ENCODE measurements at regions not wholly inside any gene's neighbourhood (a gene's known extent, or its start where the extent isn't known, plus 50 kb on each side); places are given as distances from the start of the nearest gene placed in this dataset.

DNA sequence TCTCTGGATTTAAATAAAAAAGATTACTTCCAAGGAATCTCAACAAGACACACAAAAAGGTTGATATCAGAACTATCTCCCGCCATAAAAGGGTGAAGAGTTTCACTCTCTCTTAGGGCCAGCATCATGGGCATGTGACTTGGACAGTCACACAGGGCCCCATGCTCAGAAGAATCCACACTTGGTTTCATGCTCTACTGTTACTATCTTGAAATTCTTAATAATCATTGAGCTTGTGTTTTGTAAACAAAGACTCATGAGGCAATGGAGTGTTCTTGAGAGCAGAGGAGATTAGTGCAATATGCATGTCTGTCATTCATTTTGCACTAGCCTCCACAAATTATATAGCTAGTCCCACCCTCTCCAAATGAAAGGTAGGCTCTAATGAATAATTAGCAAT is 58.4 kb downstream of the HMHB1 start:
- Mint-ChIP-seq H3K27ac (ENCODE audit: unreplicated experiment) (no peak overlapping the region), H3K4me3 (ENCODE audit: unreplicated experiment) (no peak overlapping the region), H3K4me1 (ENCODE audit: low read depth, unreplicated experiment) (no peaks in the 10 kb centered on the region), H3K9me3 (ENCODE audit: unreplicated experiment) (no peaks in the 10 kb centered on the region), H3K36me3 (ENCODE audit: unreplicated experiment) (no peaks in the 10 kb centered on the region), H3K27me3 (ENCODE audit: unreplicated experiment) (peaks cover 2% of the 10 kb centered on the region)
- DNase-seq = no peak
- TF ChIP-seq, protein P1, sequence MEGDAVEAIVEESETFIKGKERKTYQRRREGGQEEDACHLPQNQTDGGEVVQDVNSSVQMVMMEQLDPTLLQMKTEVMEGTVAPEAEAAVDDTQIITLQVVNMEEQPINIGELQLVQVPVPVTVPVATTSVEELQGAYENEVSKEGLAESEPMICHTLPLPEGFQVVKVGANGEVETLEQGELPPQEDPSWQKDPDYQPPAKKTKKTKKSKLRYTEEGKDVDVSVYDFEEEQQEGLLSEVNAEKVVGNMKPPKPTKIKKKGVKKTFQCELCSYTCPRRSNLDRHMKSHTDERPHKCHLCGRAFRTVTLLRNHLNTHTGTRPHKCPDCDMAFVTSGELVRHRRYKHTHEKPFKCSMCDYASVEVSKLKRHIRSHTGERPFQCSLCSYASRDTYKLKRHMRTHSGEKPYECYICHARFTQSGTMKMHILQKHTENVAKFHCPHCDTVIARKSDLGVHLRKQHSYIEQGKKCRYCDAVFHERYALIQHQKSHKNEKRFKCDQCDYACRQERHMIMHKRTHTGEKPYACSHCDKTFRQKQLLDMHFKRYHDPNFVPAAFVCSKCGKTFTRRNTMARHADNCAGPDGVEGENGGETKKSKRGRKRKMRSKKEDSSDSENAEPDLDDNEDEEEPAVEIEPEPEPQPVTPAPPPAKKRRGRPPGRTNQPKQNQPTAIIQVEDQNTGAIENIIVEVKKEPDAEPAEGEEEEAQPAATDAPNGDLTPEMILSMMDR (IDR thresholded peaks at IDR 0.05; ENCODE audit: partially characterized antibody, unreplicated experiment) = no peak

DNA sequence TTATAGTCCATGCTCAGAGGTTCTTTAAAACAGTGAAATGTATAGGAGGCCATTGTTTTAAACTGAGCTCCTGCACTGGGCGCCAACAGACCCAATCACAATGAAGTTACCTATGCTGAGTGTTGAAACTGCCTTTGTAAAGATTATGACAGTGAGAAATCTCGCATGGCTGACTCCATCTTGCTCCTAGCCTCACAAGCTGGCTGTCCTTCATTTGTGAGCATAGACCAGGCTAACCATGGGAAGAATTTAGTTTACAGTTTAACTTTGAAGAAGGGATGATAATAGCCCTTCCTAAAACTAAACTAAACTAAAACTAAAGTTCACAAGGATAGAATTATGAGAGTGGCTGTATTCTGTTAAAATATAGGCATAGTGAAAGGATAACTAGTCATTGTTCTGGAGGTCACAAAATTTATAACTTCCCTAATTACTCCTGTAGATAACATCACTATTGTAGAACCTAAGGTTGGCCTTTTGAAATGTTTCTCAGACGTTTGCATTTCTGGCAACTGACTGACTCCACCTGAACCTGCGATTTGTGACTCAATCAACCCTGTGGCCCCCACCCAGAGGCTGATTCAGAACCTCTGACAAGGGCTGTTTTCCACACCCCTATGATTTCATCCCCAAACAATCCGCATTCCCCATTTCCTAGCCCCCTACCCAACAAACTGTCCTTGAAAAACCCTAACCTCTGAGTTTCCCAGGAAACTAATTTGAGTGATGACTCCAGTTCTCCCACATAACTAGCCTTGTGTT is 59.1 kb downstream of the HMHB1 start:
- Mint-ChIP-seq H3K9me3 (ENCODE audit: unreplicated experiment) (no peaks in the 10 kb centered on the region), H3K4me1 (ENCODE audit: low read depth, unreplicated experiment) (no peaks in the 10 kb centered on the region), H3K4me3 (ENCODE audit: unreplicated experiment) (no peak overlapping the region), H3K36me3 (ENCODE audit: unreplicated experiment) (no peaks in the 10 kb centered on the region), H3K27me3 (ENCODE audit: unreplicated experiment) (peaks cover 2% of the 10 kb centered on the region), H3K27ac (ENCODE audit: unreplicated experiment) (no peak overlapping the region)
- DNase-seq = no peak
- TF ChIP-seq, protein P1 (IDR thresholded peaks at IDR 0.05; ENCODE audit: partially characterized antibody, unreplicated experiment) = no peak

DNA sequence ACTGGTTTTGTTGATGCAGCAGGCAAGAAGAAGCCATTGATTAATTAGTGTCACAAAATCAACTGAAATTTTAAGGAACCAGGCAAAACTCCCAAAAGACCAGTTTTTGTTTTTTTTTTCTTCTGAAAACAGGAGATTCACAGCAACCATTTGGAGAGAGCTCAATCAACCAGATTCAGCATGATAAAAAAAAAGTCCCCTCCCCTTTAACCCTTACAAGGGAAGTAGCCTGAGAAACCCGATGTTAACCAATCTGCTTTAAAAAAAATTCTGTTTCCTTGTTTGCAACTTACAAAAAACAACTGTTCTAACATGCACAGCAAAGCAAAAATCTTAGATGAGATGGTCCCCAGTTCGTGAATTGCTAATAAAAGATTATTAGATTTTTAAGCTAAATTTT is 59.7 kb downstream of the HMHB1 start:
- Mint-ChIP-seq H3K36me3 (ENCODE audit: unreplicated experiment) (no peaks in the 10 kb centered on the region), H3K27me3 (ENCODE audit: unreplicated experiment) (peaks cover 2% of the 10 kb centered on the region), H3K4me1 (ENCODE audit: low read depth, unreplicated experiment) (no peaks in the 10 kb centered on the region), H3K27ac (ENCODE audit: unreplicated experiment) (no peak overlapping the region), H3K9me3 (ENCODE audit: unreplicated experiment) (no peaks in the 10 kb centered on the region), H3K4me3 (ENCODE audit: unreplicated experiment) (no peak overlapping the region)
- TF ChIP-seq, protein P1 (IDR thresholded peaks at IDR 0.05; ENCODE audit: partially characterized antibody, unreplicated experiment) = no peak
- DNase-seq = no peak

DNA sequence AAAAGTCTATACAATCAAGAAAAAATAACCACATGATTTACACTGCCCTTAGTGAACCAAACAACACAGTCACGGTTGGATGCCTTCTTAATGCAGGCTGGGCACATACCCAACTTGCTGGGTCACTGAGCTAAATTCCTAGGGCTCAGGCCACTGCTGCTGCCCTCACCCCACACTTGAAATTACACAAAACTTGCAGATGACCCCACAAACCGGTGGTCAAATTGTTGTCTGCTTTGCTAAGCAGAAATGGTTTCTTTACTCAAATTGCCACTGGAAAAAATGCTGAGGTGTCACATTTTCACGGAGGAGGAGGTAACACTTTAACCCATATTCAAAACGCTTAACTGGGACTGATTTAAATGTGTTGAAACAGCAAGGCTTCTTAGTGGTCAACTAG is 62.4 kb downstream of the HMHB1 start:
- TF ChIP-seq, protein P1 (IDR thresholded peaks at IDR 0.05; ENCODE audit: partially characterized antibody, unreplicated experiment) = no peak

DNA sequence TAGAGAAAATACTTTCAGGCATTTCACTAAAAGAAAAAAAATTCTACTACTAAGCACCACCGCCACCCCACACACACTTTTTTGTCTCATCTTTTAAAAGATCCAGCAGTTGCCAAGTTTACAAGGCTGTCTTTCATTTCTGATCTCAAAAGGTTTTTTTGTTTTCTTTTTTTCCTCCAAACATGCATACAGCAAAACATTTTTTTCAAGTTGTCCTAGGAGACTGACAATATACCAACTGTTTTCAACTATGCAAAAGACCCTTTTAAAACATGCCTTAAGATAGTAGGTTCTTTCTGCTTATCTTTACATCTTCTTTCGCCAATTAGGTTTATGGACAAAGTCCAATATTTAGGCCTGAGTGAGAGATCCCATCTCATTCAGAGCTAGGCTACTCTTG is 65.2 kb downstream of the HMHB1 start:
- DNase-seq = no peak
- H3K4me1 Mint-ChIP-seq (ENCODE audit: low read depth, unreplicated experiment) = no peaks in the 10 kb centered on the region
- no peaks in the 10 kb centered on the region for H3K36me3 Mint-ChIP-seq (ENCODE audit: unreplicated experiment)
- H3K27ac Mint-ChIP-seq (ENCODE audit: unreplicated experiment) = no peak overlapping the region
- H3K27me3 Mint-ChIP-seq (ENCODE audit: unreplicated experiment) = no peaks in the 10 kb centered on the region
- no peaks in the 10 kb centered on the region for H3K9me3 Mint-ChIP-seq (ENCODE audit: unreplicated experiment)
- TF ChIP-seq, protein P1 (IDR thresholded peaks at IDR 0.05; ENCODE audit: partially characterized antibody, unreplicated experiment) = no peak
- no peak overlapping the region for H3K4me3 Mint-ChIP-seq (ENCODE audit: unreplicated experiment)

More for the DNA sequence above, 62.4 kb downstream of the HMHB1 start:
- Mint-ChIP-seq H3K27ac (ENCODE audit: unreplicated experiment) (no peak overlapping the region), H3K9me3 (ENCODE audit: unreplicated experiment) (no peaks in the 10 kb centered on the region), H3K4me3 (ENCODE audit: unreplicated experiment) (no peak overlapping the region), H3K4me1 (ENCODE audit: low read depth, unreplicated experiment) (no peaks in the 10 kb centered on the region), H3K27me3 (ENCODE audit: unreplicated experiment) (no peaks in the 10 kb centered on the region), H3K36me3 (ENCODE audit: unreplicated experiment) (no peaks in the 10 kb centered on the region)
- no peak for DNase-seq

Data from glutamatergic neuron (in vitro differentiated cells).